IMR-90 (cell line): ENCODE measurements at regions not wholly inside any gene's neighbourhood (a gene's known extent, or its start where the extent isn't known, plus 50 kb on each side); places are given as distances from the start of the nearest gene placed in this dataset.
"Not testable (repeated sequence)": the region's sequence is repeated elsewhere in the genome, so short reads cannot be mapped to it uniquely, and the experiment has no call there.

ENCODE experiments used
- ATAC-seq: fragments of 200-7000 bp; cut with Tn5 transposase; 2 replicates; pipeline ENCODE4 v1.9.1; 2020; ENCODE audit warnings: low read depth, mild to moderate bottlenecking, moderate library complexity
- BruUV-seq: library from RNA; stranded (reverse); fragments of 400-500 nt; replicated peaks from 2 replicates; lab custom pipeline; 2021; lab: Mats Ljungman, UMichigan
- CTCF ChIA-PET: fragments of 300-600 bp; formaldehyde crosslinking; extraction: SDS; loops from one replicate; lab custom pipeline; 2021; ENCODE audit warnings: antibody characterized with exemption; lab: Yijun Ruan, JAX
- POLR2A ChIA-PET: fragments of 300-600 bp; sonication (Branson Sonifier 250); formaldehyde crosslinking; loops from one replicate; lab custom pipeline; 2022; ENCODE audit warnings: antibody characterized with exemption; ENCODE audit not compliant: unreplicated experiment; lab: Charles Lee
- DNase-seq: peaks from one replicate; pipeline ENCODE4 v3.0.0; 2013
- H2AFZ ChIP-seq: replicated peaks from 2 replicates; pipeline ENCODE3; 2013; ENCODE audit warnings: low read length, mild to moderate bottlenecking; ENCODE audit not compliant: poor library complexity
- H2AK5ac ChIP-seq: 2 replicates; pipeline ENCODE4 v1.6.1; 2013; ENCODE audit warnings: low read depth, low read length, inconsistent platforms
- H2AK9ac ChIP-seq: replicated peaks from 2 replicates; pipeline ENCODE3; 2013; ENCODE audit warnings: mild to moderate bottlenecking, low read depth, low read length, moderate library complexity; ENCODE audit not compliant: poor library complexity
- H2BK120ac ChIP-seq: 2 replicates; pipeline ENCODE4 v1.6.1; 2013; ENCODE audit warnings: low read depth, low read length, inconsistent platforms
- H2BK15ac ChIP-seq: 3 replicates; pipeline ENCODE4 v1.6.1; 2013; ENCODE audit warnings: low read depth, low read length, inconsistent platforms
- H2BK20ac ChIP-seq: 2 replicates; pipeline ENCODE4 v1.6.1; 2013; ENCODE audit warnings: low read depth, mild to moderate bottlenecking, inconsistent platforms, low read length, moderate library complexity
- H2BK5ac ChIP-seq: 2 replicates; pipeline ENCODE4 v1.6.1; 2013; ENCODE audit warnings: mild to moderate bottlenecking, low read depth, low read length, inconsistent platforms; ENCODE audit not compliant: poor library complexity, severe bottlenecking
- H3K14ac ChIP-seq: replicated peaks from 2 replicates; pipeline ENCODE4 v1.6.1; 2013; ENCODE audit warnings: low read depth, low read length, inconsistent platforms
- H3K18ac ChIP-seq: 2 replicates; pipeline ENCODE4 v1.6.1; 2013; ENCODE audit warnings: low read depth, low read length, control low read depth
- H3K23ac ChIP-seq: 2 replicates; pipeline ENCODE4 v1.6.1; 2013; ENCODE audit warnings: low read depth, low read length, inconsistent platforms
- H3K27ac ChIP-seq: 2 replicates; pipeline ENCODE4 v1.5.1; 2013; ENCODE audit warnings: mild to moderate bottlenecking, control low read depth, low read length; ENCODE audit not compliant: insufficient read depth
- H3K27me3 ChIP-seq: 2 replicates; pipeline ENCODE4 v1.6.1; 2013; ENCODE audit warnings: low read length; ENCODE audit not compliant: control insufficient read depth, insufficient read depth
- H3K36me3 ChIP-seq: 2 replicates; pipeline ENCODE4 v1.6.1; 2013; ENCODE audit warnings: low read length, mixed read lengths; ENCODE audit not compliant: control insufficient read depth, insufficient read depth
- H3K4ac ChIP-seq: 2 replicates; pipeline ENCODE4 v1.6.1; 2013; ENCODE audit warnings: low read depth, low read length, inconsistent platforms
- H3K4me1 ChIP-seq: 2 replicates; pipeline ENCODE4 v1.6.1; 2013; ENCODE audit warnings: low read length, mixed read lengths; ENCODE audit not compliant: control insufficient read depth, insufficient read depth
- H3K4me2 ChIP-seq: 2 replicates; pipeline ENCODE4 v1.6.1; 2013; ENCODE audit warnings: low read depth, mild to moderate bottlenecking, control low read depth, low read length, moderate library complexity
- H3K4me3 ChIP-seq: 2 replicates; pipeline ENCODE4 v1.5.1; 2013; ENCODE audit warnings: low read depth, mild to moderate bottlenecking, control low read depth, low read length, moderate library complexity; ENCODE audit not compliant: insufficient read depth
- H3K56ac ChIP-seq: 2 replicates; pipeline ENCODE4 v1.6.1; 2013; ENCODE audit warnings: low read length, inconsistent platforms; ENCODE audit not compliant: insufficient read depth; ENCODE audit errors: extremely low read depth
- H3K79me1 ChIP-seq, 2 experiments: 2 replicates each; pipeline ENCODE4 v1.6.1; 2013; ENCODE audit warnings: low read length in 2 of 2, inconsistent platforms in 1 of 2, low read depth in 1 of 2
- H3K9ac ChIP-seq: 2 replicates; pipeline ENCODE4 v1.6.1; 2013; ENCODE audit warnings: low read depth, low read length, control low read depth
- H3K9me1 ChIP-seq: 2 replicates; pipeline ENCODE4 v1.6.1; 2013; ENCODE audit warnings: low read length, inconsistent platforms; ENCODE audit not compliant: insufficient read depth
- H3K9me3 ChIP-seq: 2 replicates; pipeline ENCODE4 v1.6.1; 2013; ENCODE audit warnings: low read length; ENCODE audit not compliant: control insufficient read depth, insufficient read depth
- H4K20me1 ChIP-seq: 2 replicates; pipeline ENCODE4 v1.6.1; 2013; ENCODE audit warnings: low read length, inconsistent platforms; ENCODE audit not compliant: insufficient read depth
- H4K5ac ChIP-seq: 2 replicates; pipeline ENCODE4 v1.6.1; 2013; ENCODE audit warnings: mild to moderate bottlenecking, low read depth, low read length, control low read depth
- H4K8ac ChIP-seq, 2 experiments: 2 replicates each; pipeline ENCODE4 v1.6.1; 2013; ENCODE audit warnings: low read depth in 2 of 2, low read length in 2 of 2, control low read depth in 1 of 2, inconsistent platforms in 1 of 2
- H4K91ac ChIP-seq: 2 replicates; pipeline ENCODE4 v1.6.1; 2013; ENCODE audit warnings: low read depth, low read length, inconsistent platforms; ENCODE audit not compliant: insufficient read depth
- WGBS, 2 experiments: methylation state at CpG; one replicate each; pipeline versions ENCODE4 v1.1.5 to v1.1.7; 2013; ENCODE audit warnings: missing lambda C conversion rate in 2 of 2; ENCODE audit not compliant: insufficient read length in 1 of 2; ENCODE audit errors: extremely low coverage in 2 of 2; 5-methylcytosine and 5-hydroxymethylcytosine counted together
- dilution Hi-C: fragments of 300-500 bp; cut with HindIII; formaldehyde crosslinking; loops from one replicate; pipeline ENCODE4 v1.14.3; 2018; ENCODE audit warnings: low sequenced_read_pairs; ENCODE audit not compliant: unreplicated experiment
- in situ Hi-C: fragments of 300-500 bp; cut with MboI; formaldehyde crosslinking; loops from 3 replicates; pipeline ENCODE4 v1.14.3; 2019; ENCODE audit warnings: low sequenced_read_pairs, inconsistent platforms, mixed read lengths
- intact Hi-C: fragments of 100-400 bp; cut with micrococcal nuclease; formaldehyde crosslinking; loops from 2 replicates; pipeline ENCODE4 v1.10.0; 2022

DNA sequence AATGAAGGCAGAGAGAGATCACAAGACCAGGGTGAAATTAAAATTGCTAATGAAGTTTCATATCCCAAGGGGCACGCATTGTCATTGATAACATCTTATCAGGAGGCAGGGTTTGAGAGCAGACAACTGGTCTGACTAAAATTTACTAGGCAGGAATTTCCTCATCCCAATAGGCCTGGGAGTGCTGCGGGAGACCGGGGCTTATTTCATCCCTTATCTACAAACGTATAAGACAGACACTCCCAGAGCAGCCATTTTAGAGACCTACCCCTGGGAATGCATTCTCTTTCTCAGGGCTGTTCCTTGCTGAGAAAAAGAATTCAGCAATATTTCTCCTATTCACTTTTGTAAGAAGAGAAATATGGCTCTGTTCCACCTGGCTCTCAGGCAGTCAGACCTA is 533.0 kb downstream of the PYDC2 start:
- H3K9me3 ChIP-seq, in situ Hi-C loops, H3K79me1 ChIP-seq, H2BK20ac ChIP-seq, H2BK120ac ChIP-seq, H3K4ac ChIP-seq, H2BK15ac ChIP-seq, H3K9me1 ChIP-seq, ATAC-seq, POLR2A ChIA-PET, H4K8ac ChIP-seq, BruUV-seq, H3K56ac ChIP-seq, H3K23ac ChIP-seq, H4K91ac ChIP-seq, H3K27me3 ChIP-seq, intact Hi-C loops, H3K36me3 ChIP-seq, H2AK9ac ChIP-seq, H4K5ac ChIP-seq, dilution Hi-C loops, H3K9ac ChIP-seq, H3K4me1 ChIP-seq, H2BK5ac ChIP-seq, H4K20me1 ChIP-seq, DNase-seq, H3K18ac ChIP-seq, CTCF ChIA-PET, H3K27ac ChIP-seq, H3K4me2 ChIP-seq, H3K4me3 ChIP-seq, H2AK5ac ChIP-seq, H3K14ac ChIP-seq, H2AFZ ChIP-seq: not testable (repeated sequence)
- WGBS, 2 experiments, result no CpG with 5 or more reads among the region's 4 CpGs
